ENCODE measurements at regions not wholly inside any gene's neighbourhood (a gene's known extent, or its start where the extent isn't known, plus 50 kb on each side); places are given as distances from the start of the nearest gene placed in this dataset.
"Not testable (repeated sequence)": the region's sequence is repeated elsewhere in the genome, so short reads cannot be mapped to it uniquely, and the experiment has no call there.

DNA sequence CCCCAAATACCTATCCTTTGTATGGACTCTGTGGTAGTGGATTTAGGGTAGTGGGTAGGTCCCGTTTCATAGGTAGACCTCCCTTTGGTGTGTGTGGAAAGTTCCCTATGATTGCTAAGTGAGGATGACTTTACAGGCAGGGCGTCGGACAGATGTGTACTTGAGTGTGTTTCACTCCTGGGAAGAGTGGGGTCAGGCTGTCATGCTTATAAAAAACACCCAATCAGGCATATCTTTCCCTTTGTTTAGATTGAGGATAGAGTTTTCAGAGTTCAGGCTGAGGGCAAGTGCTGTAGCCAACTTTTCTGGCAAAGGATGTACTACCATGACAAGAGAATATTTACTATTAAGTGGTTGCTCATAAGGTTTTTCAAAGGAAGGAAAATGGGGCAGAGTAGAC lies 242.0 kb downstream of the YTHDC2 start:
- Mint-ChIP-seq H3K27me3 (ENCODE audit: low read depth) (peaks cover 2% of the 10 kb centered on the region), H3K9me3 (no peaks in the 10 kb centered on the region), H3K4me1 (ENCODE audit: low read depth) (no peaks in the 10 kb centered on the region), H3K4me3 (no peak overlapping the region), H3K36me3 (ENCODE audit: insufficient read depth) (no peaks in the 10 kb centered on the region)
- DNase-seq (no peak), ATAC-seq (no peak)

DNA sequence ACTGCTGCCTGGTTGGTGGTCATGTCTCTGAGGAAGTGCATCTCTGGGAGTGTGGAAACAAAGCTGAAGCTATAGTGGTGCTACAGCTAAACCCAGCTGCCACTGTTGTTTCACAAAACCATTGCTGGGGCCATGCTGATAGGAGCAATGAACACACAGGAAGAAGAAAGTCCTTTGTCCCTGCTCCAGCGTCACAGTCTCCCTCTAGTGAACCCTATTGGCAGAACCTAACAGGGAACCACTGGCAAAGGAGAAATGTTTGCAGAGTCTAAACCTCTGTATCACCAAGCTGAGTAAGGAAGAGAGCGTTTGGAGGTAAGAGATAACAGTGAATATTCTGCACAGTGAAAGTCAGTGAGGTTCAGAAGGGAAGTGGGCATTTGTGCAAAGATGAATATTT lies 244.0 kb downstream of the YTHDC2 start:
- no peak for DNase-seq
- H3K4me1 Mint-ChIP-seq (ENCODE audit: low read depth) = no peaks in the 10 kb centered on the region
- no peak overlapping the region for H3K4me3 Mint-ChIP-seq
- H3K36me3 Mint-ChIP-seq (ENCODE audit: insufficient read depth) = no peaks in the 10 kb centered on the region
- H3K27me3 Mint-ChIP-seq (ENCODE audit: low read depth) = peaks cover 2% of the 10 kb centered on the region
- H3K9me3 Mint-ChIP-seq = no peaks in the 10 kb centered on the region
- ATAC-seq = no peak

DNA sequence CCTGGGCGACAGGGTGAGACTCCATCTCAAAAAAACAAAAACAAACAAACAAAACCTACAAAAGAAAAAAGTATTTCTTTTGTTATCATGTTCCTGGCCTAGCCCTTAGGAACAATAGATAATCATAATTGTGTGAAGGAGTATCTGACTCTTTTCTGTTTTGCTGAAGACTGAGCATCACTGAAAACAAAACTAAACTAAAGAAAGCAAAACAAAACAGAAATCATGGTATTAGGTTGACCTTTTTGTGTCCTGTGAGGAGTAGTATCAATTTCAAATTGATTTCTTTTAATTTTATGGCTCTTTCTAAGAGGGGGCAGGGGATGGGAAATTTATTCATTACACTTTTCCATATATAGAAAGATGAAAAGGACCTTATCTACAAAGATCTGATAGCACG lies 246.0 kb downstream of the YTHDC2 start:
- Mint-ChIP-seq H3K36me3 (ENCODE audit: insufficient read depth) (no peaks in the 10 kb centered on the region), H3K4me3 (no peak overlapping the region), H3K4me1 (ENCODE audit: low read depth) (no peaks in the 10 kb centered on the region), H3K9me3 (no peaks in the 10 kb centered on the region), H3K27me3 (ENCODE audit: low read depth) (peaks cover 4% of the 10 kb centered on the region)
- ATAC-seq (no peak), DNase-seq (no peak)

DNA sequence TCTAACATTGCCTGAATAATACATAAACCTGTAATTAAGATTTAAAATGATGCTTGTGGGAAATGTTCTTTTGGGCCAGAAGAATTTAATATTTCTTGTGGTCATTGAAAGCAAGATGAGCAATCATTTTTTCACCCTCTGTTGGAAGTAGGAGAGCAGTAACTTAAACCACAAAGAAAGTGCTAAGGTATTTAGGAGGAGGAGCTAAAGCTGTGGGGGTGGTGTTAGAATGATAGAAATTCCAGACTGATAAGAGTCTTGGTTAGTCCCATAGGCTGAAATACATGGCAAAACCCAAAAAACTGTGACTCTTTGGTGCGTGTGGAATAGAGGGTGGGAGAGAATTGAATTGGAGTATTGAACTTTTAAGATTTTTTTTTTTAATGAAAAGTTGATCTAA lies 247.0 kb downstream of the YTHDC2 start:
- no peaks in the 10 kb centered on the region for H3K4me1 Mint-ChIP-seq (ENCODE audit: low read depth)
- no peak for ATAC-seq
- H3K27me3 Mint-ChIP-seq (ENCODE audit: low read depth) = peaks cover 4% of the 10 kb centered on the region
- no peak for DNase-seq
- no peak overlapping the region for H3K4me3 Mint-ChIP-seq
- H3K36me3 Mint-ChIP-seq (ENCODE audit: insufficient read depth) = no peaks in the 10 kb centered on the region
- H3K9me3 Mint-ChIP-seq = peaks cover 4% of the 10 kb centered on the region

DNA sequence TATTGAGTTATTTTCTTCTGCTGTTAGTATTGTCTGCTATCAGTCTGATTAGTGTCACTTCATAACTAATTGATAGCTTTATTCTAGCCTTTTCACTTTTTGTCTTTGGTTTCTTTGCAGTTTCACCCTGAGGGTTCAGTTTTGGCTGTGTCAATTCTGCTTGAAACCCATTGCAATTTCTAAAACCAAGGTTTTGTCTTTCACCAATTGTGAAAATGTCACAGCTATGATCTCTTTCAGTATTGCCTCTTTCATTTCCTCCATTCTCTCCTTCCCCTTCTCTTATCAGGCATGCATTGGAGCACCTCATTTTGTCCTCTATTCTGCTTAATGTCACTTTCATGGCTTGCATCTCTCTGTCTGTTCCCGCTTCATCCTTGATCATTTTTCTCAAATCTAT lies 248.1 kb downstream of the YTHDC2 start:
- DNase-seq (no peak), ATAC-seq (no peak)
- Mint-ChIP-seq H3K4me3 (no peak overlapping the region), H3K27me3 (ENCODE audit: low read depth) (peaks cover 4% of the 10 kb centered on the region), H3K36me3 (ENCODE audit: insufficient read depth) (no peaks in the 10 kb centered on the region), H3K9me3 (peaks cover 11% of the 10 kb centered on the region), H3K4me1 (ENCODE audit: low read depth) (no peaks in the 10 kb centered on the region)

DNA sequence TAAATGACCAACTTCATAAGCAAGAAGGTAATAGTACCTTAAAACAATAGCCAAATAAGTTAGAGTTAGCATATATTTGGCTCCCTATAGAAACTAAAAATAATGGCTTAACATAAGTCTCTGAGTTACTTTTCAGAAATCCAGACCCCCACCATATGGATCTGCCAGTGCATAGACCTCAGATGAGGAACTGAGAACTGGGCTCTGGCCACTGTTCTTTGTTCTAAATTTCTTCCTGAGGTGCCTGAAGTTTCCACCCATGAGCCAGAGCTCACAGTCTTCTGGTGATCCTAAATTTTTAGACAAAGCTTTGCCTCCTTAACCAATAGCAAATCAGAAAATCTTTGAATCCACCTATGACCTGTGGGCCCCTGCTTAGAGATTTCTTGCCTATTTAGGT lies 250.9 kb downstream of the YTHDC2 start:
- Mint-ChIP-seq H3K9me3 (peaks cover 26% of the 10 kb centered on the region), H3K27me3 (ENCODE audit: low read depth) (peaks cover 2% of the 10 kb centered on the region), H3K4me3 (no peak overlapping the region), H3K36me3 (ENCODE audit: insufficient read depth) (no peaks in the 10 kb centered on the region), H3K4me1 (ENCODE audit: low read depth) (no peaks in the 10 kb centered on the region)
- no peak for ATAC-seq
- DNase-seq = no peak

DNA sequence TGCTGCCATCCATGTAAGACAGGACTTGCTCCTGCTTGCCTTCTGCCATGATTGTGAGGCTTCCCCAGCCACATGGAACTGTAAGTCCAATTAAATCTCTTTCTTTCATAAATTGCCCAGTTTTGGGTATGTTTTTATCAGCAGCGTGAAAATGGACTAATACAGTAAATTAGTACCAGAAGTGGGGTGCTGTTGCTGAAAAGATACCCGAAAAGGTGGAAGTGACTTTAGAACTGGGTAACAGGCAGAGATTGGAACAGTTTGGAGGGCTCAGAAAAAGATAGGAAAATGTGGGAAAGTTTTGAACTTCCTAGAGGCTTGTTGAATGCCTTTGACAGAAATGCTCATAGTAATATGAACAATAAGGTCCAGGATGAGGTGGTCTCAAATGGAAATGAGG lies 253.3 kb downstream of the YTHDC2 start:
- H3K36me3 Mint-ChIP-seq (ENCODE audit: insufficient read depth); DNase-seq; H3K4me1 Mint-ChIP-seq (ENCODE audit: low read depth); H3K27me3 Mint-ChIP-seq (ENCODE audit: low read depth); ATAC-seq; H3K4me3 Mint-ChIP-seq: not testable (repeated sequence)
- H3K9me3 Mint-ChIP-seq = peaks cover 26% of the 10 kb centered on the region

DNA sequence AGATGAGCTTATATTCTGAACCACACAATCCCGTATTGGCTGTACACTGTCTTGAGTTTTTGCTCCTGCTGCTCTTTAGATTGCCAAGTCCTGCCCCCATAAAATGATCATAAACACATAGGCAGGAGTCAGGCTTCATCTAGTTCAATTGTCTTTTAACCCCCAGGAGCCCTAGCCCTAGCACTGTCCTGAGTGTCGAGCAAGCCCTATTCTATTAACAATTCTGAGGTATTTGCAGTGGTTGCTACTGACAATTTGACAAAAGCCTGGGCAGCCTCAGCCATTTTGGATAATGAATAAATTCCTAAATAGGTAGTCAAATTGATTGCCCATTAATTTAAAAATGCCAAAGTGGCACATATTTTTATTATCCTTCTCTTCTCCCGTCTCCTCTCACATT lies 257.2 kb downstream of the YTHDC2 start:
- H3K36me3 Mint-ChIP-seq (ENCODE audit: insufficient read depth) = no peaks in the 10 kb centered on the region

DNA sequence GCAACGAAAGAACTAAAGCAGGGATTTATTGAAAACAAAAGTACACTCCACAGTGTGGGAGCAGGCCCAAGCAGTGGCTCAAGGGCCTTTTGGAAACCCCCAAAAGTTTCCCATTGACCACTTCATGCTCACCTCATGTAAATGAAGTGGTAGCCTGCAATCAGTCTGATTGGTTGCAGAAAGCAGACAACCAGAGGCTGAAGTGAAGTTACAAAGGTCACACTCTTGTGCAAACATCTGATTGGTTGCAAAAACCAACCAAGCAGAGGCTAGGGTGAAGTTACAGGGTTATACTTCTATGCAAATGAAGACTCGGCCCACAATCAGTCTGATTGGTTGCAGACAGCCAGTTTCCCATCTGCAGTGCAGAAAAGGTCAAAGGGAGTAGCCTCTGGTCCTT lies 258.0 kb downstream of the YTHDC2 start:
- DNase-seq = no peak
- no peak overlapping the region for H3K4me3 Mint-ChIP-seq
- no peak for ATAC-seq
- H3K36me3 Mint-ChIP-seq (ENCODE audit: insufficient read depth) = no peaks in the 10 kb centered on the region
- H3K4me1 Mint-ChIP-seq (ENCODE audit: low read depth) = no peaks in the 10 kb centered on the region
- H3K9me3 Mint-ChIP-seq = peaks cover 15% of the 10 kb centered on the region
- no peaks in the 10 kb centered on the region for H3K27me3 Mint-ChIP-seq (ENCODE audit: low read depth)

More for the DNA sequence above, 257.2 kb downstream of the YTHDC2 start:
- no peaks in the 10 kb centered on the region for H3K27me3 Mint-ChIP-seq (ENCODE audit: low read depth)
- no peaks in the 10 kb centered on the region for H3K4me1 Mint-ChIP-seq (ENCODE audit: low read depth)
- DNase-seq (no peak), ATAC-seq (no peak)
- H3K9me3 Mint-ChIP-seq = peaks cover 21% of the 10 kb centered on the region
- no peak overlapping the region for H3K4me3 Mint-ChIP-seq

DNA sequence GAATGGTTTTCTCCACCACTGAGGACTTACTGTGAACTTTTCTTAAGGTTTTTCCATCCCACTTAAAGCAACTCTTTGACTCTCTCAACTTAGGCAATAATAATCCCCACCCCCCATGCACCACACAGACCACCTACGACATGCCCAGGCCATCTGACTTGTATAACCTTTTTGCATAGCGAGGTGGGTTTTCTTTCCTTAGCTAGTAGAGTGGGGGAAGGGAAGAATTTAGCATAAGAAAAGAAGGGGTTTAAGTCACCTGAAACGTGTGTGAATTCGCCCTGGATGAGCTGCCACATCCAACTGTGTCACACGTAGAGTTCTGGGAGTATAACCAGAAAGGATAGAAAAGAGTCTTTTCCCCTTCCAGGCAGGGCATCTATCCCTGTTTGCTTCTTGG lies 262.7 kb downstream of the YTHDC2 start:
- DNase-seq (no peak), ATAC-seq (no peak)
- no peaks in the 10 kb centered on the region for H3K27me3 Mint-ChIP-seq (ENCODE audit: low read depth)
- no peaks in the 10 kb centered on the region for H3K4me1 Mint-ChIP-seq (ENCODE audit: low read depth)
- H3K9me3 Mint-ChIP-seq = no peaks in the 10 kb centered on the region
- H3K4me3 Mint-ChIP-seq = no peak overlapping the region
- H3K36me3 Mint-ChIP-seq (ENCODE audit: insufficient read depth) = no peaks in the 10 kb centered on the region

DNA sequence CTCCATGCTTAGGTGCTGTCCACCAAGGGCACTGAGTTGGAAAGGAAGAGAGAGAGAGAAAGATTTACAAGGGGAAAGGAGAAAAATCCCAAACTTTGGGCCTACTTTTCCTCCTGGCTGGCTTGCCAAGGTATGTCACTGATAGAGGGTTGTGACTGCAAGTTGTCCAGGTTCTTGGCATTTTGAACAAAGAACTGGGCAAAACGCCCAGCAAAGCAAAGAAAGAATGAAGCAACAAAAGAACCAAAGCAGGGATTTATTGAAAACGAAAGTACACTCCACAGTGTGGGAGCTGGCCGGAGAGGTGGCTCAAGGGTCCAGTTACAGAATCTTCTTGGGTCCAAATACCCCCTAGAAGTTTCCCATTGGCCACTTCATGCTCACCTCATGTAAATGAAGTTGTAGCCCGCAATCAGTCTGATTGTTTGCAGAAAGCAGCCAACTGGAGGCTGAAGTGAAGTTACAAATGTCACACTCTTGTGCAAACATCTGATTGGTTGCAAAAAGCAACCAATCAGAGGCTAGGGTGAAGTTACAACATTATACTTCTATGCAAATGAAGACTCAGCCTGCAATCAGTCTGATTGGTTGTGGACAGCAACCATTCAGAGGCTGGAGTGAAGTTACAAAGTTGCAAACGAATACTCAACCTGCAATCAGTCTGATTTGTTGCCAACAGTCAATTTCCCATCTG lies 263.5 kb downstream of the YTHDC2 start:
- ATAC-seq (no peak), DNase-seq (no peak)
- Mint-ChIP-seq H3K9me3 (no peaks in the 10 kb centered on the region), H3K27me3 (ENCODE audit: low read depth) (no peaks in the 10 kb centered on the region), H3K4me1 (ENCODE audit: low read depth) (no peaks in the 10 kb centered on the region), H3K36me3 (ENCODE audit: insufficient read depth) (no peaks in the 10 kb centered on the region), H3K4me3 (no peak overlapping the region)

DNA sequence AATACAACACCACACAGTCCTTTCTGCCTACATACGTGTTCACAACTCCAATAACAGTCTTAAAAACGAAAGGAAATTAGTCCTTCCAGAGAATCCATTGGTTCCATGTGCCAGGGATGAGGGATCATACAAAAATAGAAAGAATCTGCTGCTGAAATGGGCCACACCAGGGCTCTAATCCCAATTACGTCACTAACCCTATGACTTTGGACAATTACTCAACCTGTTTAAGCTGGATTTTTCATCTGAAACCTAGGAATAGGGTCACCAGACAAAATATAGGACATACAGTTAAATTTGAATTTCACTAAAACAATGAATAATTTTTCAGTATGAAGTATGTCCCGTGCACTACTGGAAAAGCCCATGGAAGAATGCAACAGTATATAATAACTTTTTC lies 264.7 kb downstream of the YTHDC2 start:
- H3K4me3 Mint-ChIP-seq = no peak overlapping the region
- no peaks in the 10 kb centered on the region for H3K27me3 Mint-ChIP-seq (ENCODE audit: low read depth)
- H3K9me3 Mint-ChIP-seq = no peaks in the 10 kb centered on the region
- DNase-seq (no peak), ATAC-seq (no peak)
- H3K36me3 Mint-ChIP-seq (ENCODE audit: insufficient read depth) = no peaks in the 10 kb centered on the region
- no peaks in the 10 kb centered on the region for H3K4me1 Mint-ChIP-seq (ENCODE audit: low read depth)

DNA sequence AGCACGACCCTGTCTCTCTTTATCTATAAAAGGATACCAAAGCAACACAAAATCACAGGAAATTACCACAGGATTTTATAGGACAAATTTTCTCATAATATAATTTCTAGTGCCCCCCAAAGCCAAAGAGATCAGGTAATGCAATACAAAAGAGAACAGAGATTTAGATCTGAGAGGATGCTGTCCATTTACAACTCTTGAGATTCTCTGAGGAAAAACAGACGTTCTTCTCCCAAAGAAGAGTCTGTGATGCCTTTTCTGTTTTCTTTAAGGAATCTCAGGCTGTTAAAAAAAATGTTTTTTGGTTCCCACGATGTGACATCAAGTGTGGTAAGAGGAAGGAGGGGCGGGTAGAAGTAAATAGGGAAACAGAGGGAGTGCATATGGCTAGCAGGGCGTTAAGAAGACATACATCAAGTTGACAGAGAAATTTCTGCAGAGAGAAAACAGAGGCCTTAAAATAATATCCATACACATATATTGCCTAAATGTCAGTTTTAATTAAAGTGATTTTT lies 274.7 kb downstream of the YTHDC2 start:
- Mint-ChIP-seq H3K36me3 (ENCODE audit: insufficient read depth) (no peaks in the 10 kb centered on the region), H3K4me1 (ENCODE audit: low read depth) (no peaks in the 10 kb centered on the region), H3K9me3 (peaks cover 3% of the 10 kb centered on the region), H3K27me3 (ENCODE audit: low read depth) (no peaks in the 10 kb centered on the region), H3K4me3 (no peak overlapping the region)
- DNase-seq (no peak), ATAC-seq (no peak)

DNA sequence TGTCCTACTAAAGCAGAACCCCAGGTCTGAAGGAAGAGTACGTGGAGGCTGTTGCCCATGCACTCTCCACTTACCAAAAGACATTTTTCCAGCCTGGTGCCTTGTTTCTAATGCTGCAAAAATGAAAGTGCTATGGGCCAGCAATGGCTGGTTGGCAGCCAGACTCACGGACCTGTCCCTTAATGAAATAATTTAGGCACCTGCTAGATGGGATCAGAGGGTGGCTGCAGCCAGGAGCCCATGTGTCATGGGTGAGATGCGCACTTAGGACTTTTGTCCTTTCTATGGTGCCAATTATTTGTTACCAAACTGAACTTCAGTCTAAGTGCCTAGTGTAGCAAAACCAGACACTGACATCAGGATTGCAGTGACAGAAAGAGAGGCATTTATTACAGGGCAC lies 276.3 kb downstream of the YTHDC2 start:
- Mint-ChIP-seq H3K9me3 (peaks cover 6% of the 10 kb centered on the region), H3K27me3 (ENCODE audit: low read depth) (no peaks in the 10 kb centered on the region), H3K4me3 (no peak overlapping the region), H3K4me1 (ENCODE audit: low read depth) (no peaks in the 10 kb centered on the region), H3K36me3 (ENCODE audit: insufficient read depth) (no peaks in the 10 kb centered on the region)
- ATAC-seq (no peak), DNase-seq (no peak)

DNA sequence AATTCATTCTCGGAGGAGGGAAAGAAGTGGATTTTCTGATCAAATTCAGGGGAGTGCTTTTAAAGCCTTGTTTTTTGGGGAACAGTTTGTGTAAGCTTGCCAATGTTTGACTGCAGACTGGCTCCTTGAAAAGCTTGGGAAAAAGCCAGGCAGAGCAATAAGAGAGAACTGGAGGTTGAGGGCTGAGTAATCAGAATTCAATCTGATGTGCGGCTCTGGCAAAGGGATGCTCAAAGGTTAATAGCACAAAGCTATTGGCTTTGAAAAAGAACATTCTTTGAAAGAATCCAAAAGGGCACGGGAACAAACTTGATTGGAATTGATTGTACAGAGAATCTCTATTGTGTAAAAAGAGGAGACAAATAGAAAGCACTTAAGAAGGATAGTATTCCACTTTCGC lies 279.3 kb downstream of the YTHDC2 start:
- Mint-ChIP-seq H3K4me3 (no peak overlapping the region), H3K27me3 (ENCODE audit: low read depth) (no peaks in the 10 kb centered on the region), H3K36me3 (ENCODE audit: insufficient read depth) (no peaks in the 10 kb centered on the region), H3K4me1 (ENCODE audit: low read depth) (no peaks in the 10 kb centered on the region), H3K9me3 (peaks cover 7% of the 10 kb centered on the region)
- no peak for ATAC-seq
- DNase-seq = no peak

DNA sequence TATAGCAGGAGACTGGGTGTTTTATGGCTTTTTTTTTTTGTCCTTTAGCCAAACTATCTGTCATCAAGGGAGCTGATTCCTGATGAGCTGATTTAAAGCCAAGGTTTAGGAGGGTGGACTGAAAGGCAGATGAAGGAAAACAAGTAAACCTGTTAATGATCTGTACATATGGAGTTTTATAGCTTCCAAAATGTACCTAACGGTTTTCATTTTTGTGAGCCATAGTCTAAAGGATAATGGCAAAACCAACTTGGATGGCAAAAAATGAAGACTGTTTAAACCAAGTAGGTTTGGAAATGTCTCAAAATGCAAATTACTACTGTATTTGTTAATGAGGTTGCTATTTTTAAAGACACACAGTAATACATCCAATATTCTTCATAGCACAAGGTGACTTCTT lies 281.5 kb downstream of the YTHDC2 start:
- no peak for ATAC-seq
- Mint-ChIP-seq H3K4me3 (no peak overlapping the region), H3K9me3 (peaks cover 7% of the 10 kb centered on the region), H3K4me1 (ENCODE audit: low read depth) (no peaks in the 10 kb centered on the region), H3K36me3 (ENCODE audit: insufficient read depth) (no peaks in the 10 kb centered on the region), H3K27me3 (ENCODE audit: low read depth) (no peaks in the 10 kb centered on the region)
- no peak for DNase-seq

All from activated T-cell treated with anti-CD3 and anti-CD28 coated beads, Interleukin-2, amount 50 U/mL, for 4 hours (primary cell).